Peyer's patch (tissue), 4 donors: ENCODE measurements at regions not wholly inside any gene's neighbourhood (a gene's known extent, or its start where the extent isn't known, plus 50 kb on each side); places are given as distances from the start of the nearest gene placed in this dataset.

ENCODE experiments used
- DNase-seq, 3 donors: peaks; one replicate each; pipeline ENCODE4 v3.0.0-alpha.2; 2017 to 2019
- H3K27ac ChIP-seq, 4 donors: fragments of 200-600 bp; sonication (generic); one replicate each; pipeline ENCODE4 v1.5.1; 2016 to 2019
- H3K27me3 ChIP-seq, 2 donors: fragments of 200-600 bp; sonication (generic); one replicate each; pipeline ENCODE4 v1.5.1; 2019
- H3K36me3 ChIP-seq, 3 donors: fragments of 200-600 bp; sonication (generic); one replicate each; pipeline ENCODE4 v1.5.1; 2016 to 2019
- H3K4me1 ChIP-seq, 4 donors: fragments of 200-600 bp; sonication (generic); one replicate each; pipeline ENCODE4 v1.5.1; 2016 to 2019
- H3K4me3 ChIP-seq, 4 donors: fragments of 200-600 bp; sonication (generic); 1 replicate in 3 of 4; 2 replicates in 1 of 4; pipeline ENCODE4 v1.5.1; 2016 to 2019; ENCODE audit warnings: mild to moderate bottlenecking in 1 of 4
- H3K9me3 ChIP-seq, 4 donors: fragments of 200-600 bp; sonication (generic); one replicate each; pipeline ENCODE4 v1.5.1; 2016 to 2019; ENCODE audit warnings: mild to moderate bottlenecking in 1 of 4
- CTCF ChIP-seq, 6 experiments: fragments of 450-650 bp in 4 of 6; fragments of 200-600 bp in 2 of 6; sonication (generic) in 1 of 6; IDR thresholded peaks; one replicate each; pipeline ENCODE4 v1.5.1; 2017 to 2019; ENCODE audit warnings: antibody characterized with exemption in 6 of 6, mild to moderate bottlenecking in 3 of 6, moderate library complexity in 1 of 6
- POLR2A ChIP-seq, 2 donors: fragments of 450-650 bp; IDR thresholded peaks; one replicate each; pipeline ENCODE4 v1.5.1; 2017; ENCODE audit warnings: antibody characterized with exemption in 2 of 2, mild to moderate bottlenecking in 2 of 2, moderate library complexity in 2 of 2

- no peaks in the 10 kb centered on the region for H3K36me3 ChIP-seq
- no peaks in the 10 kb centered on the region for H3K9me3 ChIP-seq
- H3K4me3 ChIP-seq = no peak overlapping the region
- no peak for DNase-seq
- no peak overlapping the region for H3K27ac ChIP-seq
- TF ChIP-seq POLR2A (IDR thresholded peaks at IDR 0.05) = no peak
- TF ChIP-seq CTCF (IDR thresholded peaks at IDR 0.05) = no peak
- H3K27me3 ChIP-seq = no peaks in the 10 kb centered on the region
- no peaks in the 10 kb centered on the region for H3K4me1 ChIP-seq
These were observed 287.4 kb downstream of the CDK5RAP2 start for GRCh38 chr9:120292606-120293005.

- TF ChIP-seq POLR2A (IDR thresholded peaks at IDR 0.05) = no peak
- TF ChIP-seq CTCF (IDR thresholded peaks at IDR 0.05) = no peak
- no peak overlapping the region for H3K4me3 ChIP-seq
- no peak for DNase-seq
- H3K4me1 ChIP-seq = no peaks in the 10 kb centered on the region
- H3K27ac ChIP-seq = no peak overlapping the region
- no peaks in the 10 kb centered on the region for H3K36me3 ChIP-seq
- H3K27me3 ChIP-seq = no peaks in the 10 kb centered on the region
- no peaks in the 10 kb centered on the region for H3K9me3 ChIP-seq
These were observed 288.9 kb downstream of the CDK5RAP2 start for GRCh38 chr9:120291050-120291449.

DNA sequence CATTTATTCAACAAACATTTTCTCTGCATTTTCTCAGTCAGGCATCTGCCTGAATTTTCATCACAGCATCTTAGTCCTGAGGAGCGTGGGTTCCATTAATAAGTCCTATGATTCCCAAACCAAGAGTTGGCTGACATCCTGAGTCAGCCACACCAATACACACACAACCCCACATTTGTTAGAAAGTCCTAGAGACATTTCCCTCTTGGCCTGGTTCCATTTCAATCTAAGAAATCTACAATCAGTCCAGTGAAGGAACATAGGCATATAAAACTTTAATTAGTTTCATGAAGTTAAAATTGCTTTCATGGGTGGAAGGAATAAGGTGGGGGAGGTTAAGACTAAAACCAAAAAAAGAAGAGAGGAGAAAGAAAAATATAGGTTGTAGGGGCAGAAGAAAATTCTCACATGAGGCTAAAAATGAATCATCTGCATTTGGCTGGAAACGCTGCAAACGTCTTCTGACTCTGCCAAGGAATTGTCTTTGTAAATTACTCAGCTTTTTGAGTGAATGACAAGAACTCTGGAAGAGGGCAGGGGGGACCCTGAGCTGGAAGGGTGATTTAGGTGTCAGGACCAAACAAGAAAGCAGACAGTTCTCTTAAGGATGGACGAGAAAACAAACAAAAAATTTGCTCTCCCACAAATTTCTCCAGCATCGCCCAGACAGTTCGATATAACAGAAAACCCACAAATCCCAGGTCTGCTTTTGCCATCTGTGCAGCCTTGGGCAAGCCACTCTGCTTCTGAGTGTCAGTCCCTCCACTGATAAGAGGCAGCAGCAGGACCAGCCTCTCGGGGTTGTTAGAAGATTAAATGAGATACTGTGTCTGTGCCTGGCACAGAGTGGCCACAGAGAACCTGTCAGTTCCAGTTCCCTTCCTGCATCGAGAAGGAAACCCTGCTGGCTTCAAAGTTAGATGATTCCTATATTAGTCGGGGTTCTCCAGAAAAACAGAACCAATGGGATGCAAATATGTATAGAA lies 289.7 kb downstream of the CDK5RAP2 start:
- H3K4me3 ChIP-seq = no peak overlapping the region
- no peaks in the 10 kb centered on the region for H3K4me1 ChIP-seq
- H3K36me3 ChIP-seq = no peaks in the 10 kb centered on the region
- no peak overlapping the region for H3K27ac ChIP-seq
- no peaks in the 10 kb centered on the region for H3K9me3 ChIP-seq
- H3K27me3 ChIP-seq = no peaks in the 10 kb centered on the region
- no peak for TF ChIP-seq POLR2A (IDR thresholded peaks at IDR 0.05)
- TF ChIP-seq CTCF (IDR thresholded peaks at IDR 0.05) = no peak
- DNase-seq = no peak

- Histone ChIP-seq H3K27me3 (no peaks in the 10 kb centered on the region), H3K4me3 (no peak overlapping the region), H3K9me3 (no peaks in the 10 kb centered on the region), H3K4me1 (no peaks in the 10 kb centered on the region), H3K27ac (no peak overlapping the region), H3K36me3 (no peaks in the 10 kb centered on the region)
- no peak for DNase-seq
- TF ChIP-seq POLR2A (IDR thresholded peaks at IDR 0.05) = no peak
- TF ChIP-seq CTCF (IDR thresholded peaks at IDR 0.05) = no peak
These were observed 290.9 kb downstream of the CDK5RAP2 start for GRCh38 chr9:120289098-120289497.

GRCh38 chr9:120286530-120286929 lies 293.4 kb downstream of the CDK5RAP2 start:
- no peak for TF ChIP-seq POLR2A (IDR thresholded peaks at IDR 0.05)
- TF ChIP-seq CTCF (IDR thresholded peaks at IDR 0.05) = no peak
- Histone ChIP-seq H3K4me1 (no peaks in the 10 kb centered on the region), H3K27me3 (no peaks in the 10 kb centered on the region), H3K36me3 (no peaks in the 10 kb centered on the region), H3K27ac (no peak overlapping the region), H3K4me3 (no peak overlapping the region), H3K9me3 (no peaks in the 10 kb centered on the region)
- DNase-seq = no peak
